ENCODE measurements at regions not wholly inside any gene's neighbourhood (a gene's known extent, or its start where the extent isn't known, plus 50 kb on each side); places are given as distances from the start of the nearest gene placed in this dataset.

GRCh38 chr16:79679334-79679733, 78.8 kb upstream of the MAF start:
- no peak for ATAC-seq
- H3K36me3 ChIP-seq = no peaks in the 10 kb centered on the region
- H3K27me3 ChIP-seq = no peaks in the 10 kb centered on the region
- H3K9me3 ChIP-seq = no peaks in the 10 kb centered on the region
- no peak overlapping the region for H3K4me3 ChIP-seq
- intact Hi-C loops (cut with DNase I) = loop anchor here in 1 of 2 donors (10.0 kb wide), 1 partner anchor 65 kb away; no protein-coding TSS in a partner anchor
- no peaks in the 10 kb centered on the region for H3K4me1 ChIP-seq
- H3K27ac ChIP-seq = no peak overlapping the region
- WGBS (ENCODE audit: insufficient coverage, low coverage, low lambda C conversion rate, missing lambda C conversion rate) = 58% methylated on average over 1 of the region's 1 CpG
- no peak for DNase-seq
- no peak for TF ChIP-seq POLR2A (IDR thresholded peaks at IDR 0.05)
- TF ChIP-seq, protein P1, sequence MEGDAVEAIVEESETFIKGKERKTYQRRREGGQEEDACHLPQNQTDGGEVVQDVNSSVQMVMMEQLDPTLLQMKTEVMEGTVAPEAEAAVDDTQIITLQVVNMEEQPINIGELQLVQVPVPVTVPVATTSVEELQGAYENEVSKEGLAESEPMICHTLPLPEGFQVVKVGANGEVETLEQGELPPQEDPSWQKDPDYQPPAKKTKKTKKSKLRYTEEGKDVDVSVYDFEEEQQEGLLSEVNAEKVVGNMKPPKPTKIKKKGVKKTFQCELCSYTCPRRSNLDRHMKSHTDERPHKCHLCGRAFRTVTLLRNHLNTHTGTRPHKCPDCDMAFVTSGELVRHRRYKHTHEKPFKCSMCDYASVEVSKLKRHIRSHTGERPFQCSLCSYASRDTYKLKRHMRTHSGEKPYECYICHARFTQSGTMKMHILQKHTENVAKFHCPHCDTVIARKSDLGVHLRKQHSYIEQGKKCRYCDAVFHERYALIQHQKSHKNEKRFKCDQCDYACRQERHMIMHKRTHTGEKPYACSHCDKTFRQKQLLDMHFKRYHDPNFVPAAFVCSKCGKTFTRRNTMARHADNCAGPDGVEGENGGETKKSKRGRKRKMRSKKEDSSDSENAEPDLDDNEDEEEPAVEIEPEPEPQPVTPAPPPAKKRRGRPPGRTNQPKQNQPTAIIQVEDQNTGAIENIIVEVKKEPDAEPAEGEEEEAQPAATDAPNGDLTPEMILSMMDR (IDR thresholded peaks at IDR 0.05) = no peak

DNA sequence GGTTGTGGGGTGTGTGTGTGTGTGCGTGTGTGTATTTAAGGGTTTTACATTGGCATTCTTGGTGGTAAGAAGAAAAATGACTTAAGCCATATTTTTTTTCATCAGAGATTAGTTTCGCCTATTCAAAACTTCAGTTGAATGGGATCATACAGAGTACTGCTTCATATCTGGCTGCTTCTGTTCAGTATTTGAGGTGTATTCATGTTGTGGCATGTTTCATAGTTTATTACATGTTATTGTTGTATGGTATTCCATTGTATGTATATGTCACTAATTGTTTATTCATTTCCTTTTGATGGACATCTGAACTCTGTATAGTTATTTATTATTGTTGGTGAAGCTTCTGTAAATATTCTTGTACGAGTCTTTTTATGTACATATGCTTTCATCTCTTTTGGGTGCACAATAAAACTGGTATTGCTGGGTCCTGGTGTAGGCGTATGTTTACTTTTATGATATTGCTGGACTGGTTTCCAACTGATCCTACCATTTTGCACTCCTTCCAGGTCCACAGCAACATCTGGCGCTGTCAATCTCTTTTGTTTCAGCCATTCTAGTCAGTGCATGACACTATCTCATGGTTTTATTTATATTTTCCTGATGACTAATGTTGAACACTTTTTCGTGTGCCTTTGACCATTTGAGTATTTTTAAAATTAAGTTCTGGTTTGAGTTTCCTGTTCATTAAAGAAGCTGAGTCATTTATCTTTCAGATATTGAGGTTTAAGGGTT, 77.4 kb upstream of the MAF start:
- Histone ChIP-seq H3K4me1 (no peaks in the 10 kb centered on the region), H3K27ac (no peak overlapping the region), H3K4me3 (no peak overlapping the region), H3K36me3 (no peaks in the 10 kb centered on the region), H3K9me3 (no peaks in the 10 kb centered on the region), H3K27me3 (no peaks in the 10 kb centered on the region)
- WGBS (ENCODE audit: insufficient coverage, low coverage, low lambda C conversion rate, missing lambda C conversion rate) = 76% methylated on average over 6 of the region's 6 CpGs
- ATAC-seq (no peak), DNase-seq (no peak)
- intact Hi-C loops (cut with DNase I) = loop anchor here in 1 of 2 donors (10.0 kb wide), 1 partner anchor 63 kb away; no protein-coding TSS in a partner anchor
- TF ChIP-seq, protein P1 (IDR thresholded peaks at IDR 0.05) = no peak
- TF ChIP-seq POLR2A (IDR thresholded peaks at IDR 0.05) = no peak

DNA sequence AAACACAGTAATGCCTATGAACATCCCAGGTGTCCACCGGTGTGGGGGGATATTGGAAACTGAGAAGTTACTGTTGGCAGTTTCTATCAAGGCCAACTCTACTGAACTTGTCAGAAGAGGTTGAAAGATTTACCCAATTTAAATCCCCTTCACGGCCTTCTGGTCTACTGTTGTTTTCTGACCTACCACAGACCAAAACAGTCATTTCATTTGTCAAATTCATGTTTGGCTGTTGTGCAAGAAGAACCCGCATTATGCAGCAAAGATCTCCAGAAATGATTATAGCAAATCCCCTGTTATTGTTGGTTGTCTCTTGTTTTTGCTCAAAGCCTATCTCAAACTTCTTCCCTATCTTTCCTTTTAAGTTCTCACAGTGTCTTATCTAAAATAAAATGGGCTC, 73.1 kb upstream of the MAF start:
- TF ChIP-seq POLR2A (IDR thresholded peaks at IDR 0.05) = no peak
- TF ChIP-seq, protein P1 (IDR thresholded peaks at IDR 0.05) = no peak
- H3K36me3 ChIP-seq = no peaks in the 10 kb centered on the region
- no peaks in the 10 kb centered on the region for H3K9me3 ChIP-seq
- DNase-seq (no peak), ATAC-seq (no peak)
- H3K27ac ChIP-seq = no peak overlapping the region
- WGBS (ENCODE audit: insufficient coverage, low coverage, low lambda C conversion rate, missing lambda C conversion rate) = 67% methylated on average over 3 of the region's 3 CpGs
- H3K27me3 ChIP-seq = no peaks in the 10 kb centered on the region
- no peaks in the 10 kb centered on the region for H3K4me1 ChIP-seq
- no peak overlapping the region for H3K4me3 ChIP-seq
- intact Hi-C loops (cut with DNase I) = loop anchor here in 1 of 2 donors (10.0 kb wide), 1 partner anchor 59 kb away; no protein-coding TSS in a partner anchor

GRCh38 chr16:79672524-79672923, 72.0 kb upstream of the MAF start:
- Histone ChIP-seq H3K9me3 (no peaks in the 10 kb centered on the region), H3K4me1 (no peaks in the 10 kb centered on the region), H3K4me3 (no peak overlapping the region), H3K36me3 (no peaks in the 10 kb centered on the region), H3K27me3 (no peaks in the 10 kb centered on the region), H3K27ac (no peak overlapping the region)
- no peak for TF ChIP-seq POLR2A (IDR thresholded peaks at IDR 0.05)
- TF ChIP-seq, protein P1 (IDR thresholded peaks at IDR 0.05) = no peak
- intact Hi-C loops (cut with DNase I) = loop anchor here in 1 of 2 donors (10.0 kb wide), 1 partner anchor 58 kb away; no protein-coding TSS in a partner anchor
- DNase-seq (no peak), ATAC-seq (no peak)
- no CpG with 5 or more reads among the region's 2 CpGs for WGBS (ENCODE audit: insufficient coverage, low coverage, low lambda C conversion rate, missing lambda C conversion rate)

Measured in right lobe of liver (tissue), 6 donors.